ENCODE measurements at regions not wholly inside any gene's neighbourhood (a gene's known extent, or its start where the extent isn't known, plus 50 kb on each side); places are given as distances from the start of the nearest gene placed in this dataset.

DNA sequence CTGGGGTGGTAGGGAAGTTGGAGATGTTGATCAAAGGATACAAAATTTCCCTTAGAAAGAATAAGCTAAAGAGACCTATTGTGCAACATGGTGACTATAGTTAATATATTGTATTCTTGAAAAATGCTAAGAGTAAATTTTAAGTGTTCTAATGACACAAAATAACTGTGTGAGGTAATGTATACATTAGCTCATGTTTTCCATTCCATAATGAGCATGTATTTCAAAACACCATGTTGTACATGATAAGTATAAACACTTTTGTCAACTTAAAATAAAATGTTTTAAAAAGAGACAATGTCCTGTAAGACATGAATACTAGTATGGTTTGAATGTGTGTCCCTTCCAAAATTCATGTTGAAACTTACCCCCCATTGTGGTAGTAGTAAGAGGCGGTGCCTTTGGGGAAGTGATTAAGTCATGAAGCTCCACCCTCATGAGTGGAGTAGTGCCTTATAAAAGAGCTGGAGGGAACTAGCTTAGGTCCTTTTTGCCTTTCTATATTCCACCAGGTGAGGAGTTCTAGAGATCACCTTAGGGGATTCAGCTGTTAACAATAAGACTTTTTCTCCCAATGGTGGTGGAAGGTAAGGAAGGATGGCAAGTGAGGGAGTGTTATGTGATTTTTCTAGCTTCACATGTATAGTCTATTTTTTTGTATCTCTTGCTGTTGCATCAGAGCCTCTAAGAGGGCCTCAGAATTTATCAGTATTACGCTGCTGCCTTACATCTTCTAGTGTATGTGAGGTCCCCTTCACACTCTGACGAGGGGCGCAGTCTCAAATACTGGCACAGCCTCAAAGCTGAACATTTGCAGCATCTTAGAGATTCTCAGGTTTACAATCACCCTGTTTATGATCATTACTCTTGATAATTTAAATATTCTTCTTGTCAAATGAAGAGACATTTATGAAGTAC lies 94.9 kb upstream of the NREP start:
- TF ChIP-seq, protein P1, sequence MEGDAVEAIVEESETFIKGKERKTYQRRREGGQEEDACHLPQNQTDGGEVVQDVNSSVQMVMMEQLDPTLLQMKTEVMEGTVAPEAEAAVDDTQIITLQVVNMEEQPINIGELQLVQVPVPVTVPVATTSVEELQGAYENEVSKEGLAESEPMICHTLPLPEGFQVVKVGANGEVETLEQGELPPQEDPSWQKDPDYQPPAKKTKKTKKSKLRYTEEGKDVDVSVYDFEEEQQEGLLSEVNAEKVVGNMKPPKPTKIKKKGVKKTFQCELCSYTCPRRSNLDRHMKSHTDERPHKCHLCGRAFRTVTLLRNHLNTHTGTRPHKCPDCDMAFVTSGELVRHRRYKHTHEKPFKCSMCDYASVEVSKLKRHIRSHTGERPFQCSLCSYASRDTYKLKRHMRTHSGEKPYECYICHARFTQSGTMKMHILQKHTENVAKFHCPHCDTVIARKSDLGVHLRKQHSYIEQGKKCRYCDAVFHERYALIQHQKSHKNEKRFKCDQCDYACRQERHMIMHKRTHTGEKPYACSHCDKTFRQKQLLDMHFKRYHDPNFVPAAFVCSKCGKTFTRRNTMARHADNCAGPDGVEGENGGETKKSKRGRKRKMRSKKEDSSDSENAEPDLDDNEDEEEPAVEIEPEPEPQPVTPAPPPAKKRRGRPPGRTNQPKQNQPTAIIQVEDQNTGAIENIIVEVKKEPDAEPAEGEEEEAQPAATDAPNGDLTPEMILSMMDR (IDR thresholded peaks at IDR 0.05; ENCODE audit: low read length), result no peak
- TF ChIP-seq EZH2phosphoT487 (IDR thresholded peaks at IDR 0.05; ENCODE audit: low read length), result no peak

All from MM.1S (cell line).